Activated T-cell treated with anti-CD3 and anti-CD28 coated beads for 48 hours (primary cell): ENCODE measurements at regions not wholly inside any gene's neighbourhood (a gene's known extent, or its start where the extent isn't known, plus 50 kb on each side); places are given as distances from the start of the nearest gene placed in this dataset.
"Not testable (repeated sequence)": the region's sequence is repeated elsewhere in the genome, so short reads cannot be mapped to it uniquely, and the experiment has no call there.

Experiments
- DNase-seq: peaks from one replicate; pipeline ENCODE4 v3.0.0-alpha.2; 2020; ENCODE audit warnings: low read depth

GRCh38 chr5:175347027-175347426 lies 97.0 kb downstream of the DRD1 start:
- no peak for DNase-seq

- no peak for DNase-seq
Observed at GRCh38 chr5:175344331-175345195, 99.4 kb downstream of the DRD1 start.

- DNase-seq: no peak
Observed at GRCh38 chr5:175343308-175343707, 100.7 kb downstream of the DRD1 start.

GRCh38 chr5:175340180-175340579 lies 103.8 kb downstream of the DRD1 start:
- no peak for DNase-seq

GRCh38 chr5:175337680-175338079 lies 106.3 kb downstream of the DRD1 start:
- DNase-seq: no peak

GRCh38 chr5:175336781-175337180 lies 107.2 kb downstream of the DRD1 start:
- DNase-seq: no peak

- DNase-seq: no peak
Observed at GRCh38 chr5:175335691-175336090, 108.3 kb downstream of the DRD1 start.

- DNase-seq: not testable (repeated sequence)
Observed at GRCh38 chr5:175331173-175332036, 112.6 kb downstream of the DRD1 start.

GRCh38 chr5:175329976-175330375 lies 114.0 kb downstream of the DRD1 start:
- no peak for DNase-seq

- DNase-seq: no peak
Observed at GRCh38 chr5:175328687-175329086, 115.3 kb downstream of the DRD1 start.

GRCh38 chr5:175328176-175328575 lies 115.8 kb downstream of the DRD1 start:
- DNase-seq: no peak

GRCh38 chr5:175325681-175326080 lies 118.3 kb downstream of the DRD1 start:
- DNase-seq: no peak

GRCh38 chr5:175321927-175322532 lies 122.0 kb downstream of the DRD1 start:
- no peak for DNase-seq

- no peak for DNase-seq
Observed at GRCh38 chr5:175319199-175319598, 124.8 kb downstream of the DRD1 start.

- no peak for DNase-seq
Observed at GRCh38 chr5:175317872-175318271, 126.1 kb downstream of the DRD1 start.

- DNase-seq: no peak
Observed at GRCh38 chr5:175309218-175309810, 134.7 kb downstream of the DRD1 start.

- no peak for DNase-seq
Observed at GRCh38 chr5:175308701-175309100, 135.3 kb downstream of the DRD1 start.

GRCh38 chr5:175306381-175306780 lies 137.6 kb downstream of the DRD1 start:
- DNase-seq: no peak

GRCh38 chr5:175305251-175305650 lies 138.7 kb downstream of the DRD1 start:
- DNase-seq: no peak

- no peak for DNase-seq
Observed at GRCh38 chr5:175290379-175290778, 153.6 kb downstream of the DRD1 start.

- DNase-seq: no peak
Observed at GRCh38 chr5:175288048-175288621, 155.8 kb downstream of the DRD1 start.

- DNase-seq: no peak
Observed at GRCh38 chr5:175286981-175287380, 157.0 kb downstream of the DRD1 start.
